ENCODE measurements at regions not wholly inside any gene's neighbourhood (a gene's known extent, or its start where the extent isn't known, plus 50 kb on each side); places are given as distances from the start of the nearest gene placed in this dataset.

DNA sequence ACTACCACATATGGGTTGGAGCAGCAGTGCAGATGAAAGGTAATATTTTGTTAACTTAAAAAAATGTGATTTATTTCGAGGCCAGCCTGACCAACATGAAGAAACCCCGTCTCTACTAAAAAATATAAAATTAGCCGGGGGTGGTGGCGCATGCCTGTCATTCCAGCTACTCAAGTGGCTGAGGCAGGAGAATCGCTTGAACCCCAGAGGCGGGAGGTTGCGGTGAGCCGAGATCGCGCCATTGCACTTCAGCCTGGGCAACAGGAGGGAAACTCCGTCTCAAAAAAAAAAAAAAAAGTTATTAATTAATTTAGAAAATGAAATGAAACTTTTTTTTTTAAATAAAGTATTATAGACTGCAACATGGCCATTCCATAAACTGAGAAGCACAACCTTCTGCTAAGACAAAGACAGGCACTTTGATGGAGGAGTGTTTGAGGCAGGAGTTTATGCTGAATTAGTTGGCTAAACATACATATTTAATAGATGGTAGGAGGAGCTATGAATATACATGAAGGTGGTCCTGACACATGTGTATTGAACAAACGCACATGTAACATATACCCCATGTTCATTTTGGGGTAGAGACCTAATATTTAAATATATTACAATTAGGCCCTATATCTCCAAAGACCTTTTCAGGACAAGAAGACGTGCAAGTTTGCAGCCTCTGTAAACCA is 1485.3 kb upstream of the MIR17HG start:
- TF ChIP-seq POLR2AphosphoS5 (IDR thresholded peaks at IDR 0.05) (no peak), POLR2A (IDR thresholded peaks at IDR 0.05) (no peak), EP300 (IDR thresholded peaks at IDR 0.05; ENCODE audit: low read depth) (no peak)
- TF ChIP-seq, protein P1, sequence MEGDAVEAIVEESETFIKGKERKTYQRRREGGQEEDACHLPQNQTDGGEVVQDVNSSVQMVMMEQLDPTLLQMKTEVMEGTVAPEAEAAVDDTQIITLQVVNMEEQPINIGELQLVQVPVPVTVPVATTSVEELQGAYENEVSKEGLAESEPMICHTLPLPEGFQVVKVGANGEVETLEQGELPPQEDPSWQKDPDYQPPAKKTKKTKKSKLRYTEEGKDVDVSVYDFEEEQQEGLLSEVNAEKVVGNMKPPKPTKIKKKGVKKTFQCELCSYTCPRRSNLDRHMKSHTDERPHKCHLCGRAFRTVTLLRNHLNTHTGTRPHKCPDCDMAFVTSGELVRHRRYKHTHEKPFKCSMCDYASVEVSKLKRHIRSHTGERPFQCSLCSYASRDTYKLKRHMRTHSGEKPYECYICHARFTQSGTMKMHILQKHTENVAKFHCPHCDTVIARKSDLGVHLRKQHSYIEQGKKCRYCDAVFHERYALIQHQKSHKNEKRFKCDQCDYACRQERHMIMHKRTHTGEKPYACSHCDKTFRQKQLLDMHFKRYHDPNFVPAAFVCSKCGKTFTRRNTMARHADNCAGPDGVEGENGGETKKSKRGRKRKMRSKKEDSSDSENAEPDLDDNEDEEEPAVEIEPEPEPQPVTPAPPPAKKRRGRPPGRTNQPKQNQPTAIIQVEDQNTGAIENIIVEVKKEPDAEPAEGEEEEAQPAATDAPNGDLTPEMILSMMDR (IDR thresholded peaks at IDR 0.05) = no peak
